ENCODE measurements at regions not wholly inside any gene's neighbourhood (a gene's known extent, or its start where the extent isn't known, plus 50 kb on each side); places are given as distances from the start of the nearest gene placed in this dataset.

- DNase-seq = no peak
Measured at GRCh38 chr5:2196989-2197619, 314.4 kb upstream of the IRX4 start.

GRCh38 chr5:2196416-2196815, 313.7 kb upstream of the IRX4 start:
- no peak for DNase-seq

GRCh38 chr5:2194949-2195348, 312.2 kb upstream of the IRX4 start:
- DNase-seq = no peak

- no peak for DNase-seq
Measured at GRCh38 chr5:2194236-2194555, 311.5 kb upstream of the IRX4 start.

DNA sequence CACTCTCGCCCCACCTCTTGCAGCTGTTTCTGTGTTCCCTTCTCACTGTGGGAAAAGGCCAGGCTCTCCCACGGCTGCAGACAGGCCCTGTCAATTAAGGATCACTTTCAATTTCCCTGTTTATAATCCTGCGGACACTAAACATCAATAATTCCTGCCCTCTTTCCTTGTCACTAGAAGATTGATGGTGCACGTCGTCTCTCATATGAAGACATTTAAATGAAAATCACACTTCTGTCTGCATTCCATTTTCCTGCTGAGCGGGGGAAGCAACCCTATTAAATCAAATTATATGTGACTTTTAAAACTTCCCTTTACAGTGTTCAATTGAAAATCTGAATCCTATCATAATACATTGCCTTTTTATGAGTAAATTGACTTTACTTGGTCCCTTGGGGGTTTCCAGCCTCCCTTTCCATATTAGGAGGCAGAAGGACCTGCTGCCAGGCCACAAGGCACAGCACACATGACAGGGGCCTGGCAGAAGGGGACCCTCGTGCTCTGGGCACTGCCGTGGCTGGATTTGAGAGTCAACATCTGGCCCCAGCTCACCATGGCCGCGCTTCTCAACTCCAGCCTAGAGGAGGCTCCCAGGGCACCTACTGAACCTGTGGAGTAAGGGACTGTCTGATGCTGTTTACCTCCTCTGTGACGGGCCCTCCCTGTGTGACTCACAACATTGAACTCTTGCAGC, 311.0 kb upstream of the IRX4 start:
- DNase-seq = no peak

GRCh38 chr5:2193142-2193541, 310.4 kb upstream of the IRX4 start:
- DNase-seq = no peak

GRCh38 chr5:2192496-2192895, 309.8 kb upstream of the IRX4 start:
- DNase-seq = no peak

GRCh38 chr5:2191972-2192371, 309.2 kb upstream of the IRX4 start:
- DNase-seq = no peak

DNA sequence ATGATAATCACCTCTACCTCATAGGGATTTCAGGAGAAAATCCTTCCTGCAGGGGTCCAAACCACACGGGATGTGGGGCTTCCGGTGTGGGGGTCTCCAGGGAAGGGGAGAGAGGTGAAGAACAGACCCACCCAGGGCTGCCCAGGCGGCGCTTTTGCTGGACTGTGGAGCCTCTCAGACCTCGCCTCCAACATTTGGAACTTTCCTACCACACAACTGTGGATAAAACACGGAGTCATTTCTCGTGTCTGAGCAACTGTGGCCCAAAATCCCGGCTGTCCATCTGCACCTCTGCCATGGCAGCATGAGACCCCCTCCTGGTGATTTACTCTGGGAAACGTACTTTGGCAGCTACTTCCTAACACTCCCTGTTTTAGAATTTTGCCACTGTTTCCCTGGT, 307.8 kb upstream of the IRX4 start:
- DNase-seq = no peak

- no peak for DNase-seq
Measured at GRCh38 chr5:2188661-2189060, 305.9 kb upstream of the IRX4 start.

GRCh38 chr5:2188137-2188536, 305.4 kb upstream of the IRX4 start:
- DNase-seq = no peak

DNA sequence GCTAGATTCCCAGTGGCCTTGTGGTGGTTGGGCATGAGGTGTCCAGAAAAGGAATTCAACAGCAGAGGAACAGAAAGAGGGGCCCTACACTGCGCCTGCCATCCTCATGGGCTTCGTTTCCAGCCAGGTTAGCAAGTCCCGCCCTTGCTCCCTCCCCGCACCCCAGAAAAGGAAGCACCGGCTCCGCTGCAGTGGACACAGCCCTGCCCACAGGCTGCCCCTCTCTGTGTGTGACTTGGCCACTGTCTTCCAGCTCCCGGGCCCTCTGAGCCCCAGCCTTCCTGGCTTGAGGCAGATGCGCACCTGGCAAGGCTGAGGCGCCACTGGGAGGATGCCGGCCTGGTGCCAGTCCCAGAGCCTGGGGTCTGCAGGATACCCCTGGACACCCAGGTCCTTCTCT, 305.0 kb upstream of the IRX4 start:
- DNase-seq = no peak

GRCh38 chr5:2187156-2187555, 304.4 kb upstream of the IRX4 start:
- DNase-seq = no peak

DNA sequence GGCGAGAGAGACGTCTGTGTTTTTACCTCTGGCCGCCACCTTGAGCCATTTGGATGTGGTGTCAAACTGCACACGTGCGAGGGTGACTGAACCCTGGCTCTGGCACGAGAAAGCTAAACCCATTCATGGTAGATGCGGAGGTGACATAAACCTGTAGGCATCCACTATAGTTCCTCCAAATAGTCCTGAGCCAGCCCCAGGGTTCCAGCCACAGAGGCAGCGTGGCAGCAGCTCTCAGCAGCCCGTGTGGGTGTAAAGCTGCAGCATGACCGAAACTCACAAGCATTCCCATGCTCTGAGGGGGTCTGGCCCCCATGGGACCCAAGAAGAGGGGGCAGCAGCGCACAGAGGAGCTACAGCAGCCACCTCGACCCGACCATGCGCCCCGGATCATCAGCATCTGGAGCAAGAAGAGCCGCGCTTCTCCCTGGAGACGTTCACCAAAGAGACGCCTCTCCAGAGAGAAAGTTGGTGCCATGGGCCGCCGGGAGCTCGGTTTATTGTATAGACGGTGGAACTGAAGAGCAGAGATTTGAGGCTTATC, 303.8 kb upstream of the IRX4 start:
- DNase-seq = no peak

DNA sequence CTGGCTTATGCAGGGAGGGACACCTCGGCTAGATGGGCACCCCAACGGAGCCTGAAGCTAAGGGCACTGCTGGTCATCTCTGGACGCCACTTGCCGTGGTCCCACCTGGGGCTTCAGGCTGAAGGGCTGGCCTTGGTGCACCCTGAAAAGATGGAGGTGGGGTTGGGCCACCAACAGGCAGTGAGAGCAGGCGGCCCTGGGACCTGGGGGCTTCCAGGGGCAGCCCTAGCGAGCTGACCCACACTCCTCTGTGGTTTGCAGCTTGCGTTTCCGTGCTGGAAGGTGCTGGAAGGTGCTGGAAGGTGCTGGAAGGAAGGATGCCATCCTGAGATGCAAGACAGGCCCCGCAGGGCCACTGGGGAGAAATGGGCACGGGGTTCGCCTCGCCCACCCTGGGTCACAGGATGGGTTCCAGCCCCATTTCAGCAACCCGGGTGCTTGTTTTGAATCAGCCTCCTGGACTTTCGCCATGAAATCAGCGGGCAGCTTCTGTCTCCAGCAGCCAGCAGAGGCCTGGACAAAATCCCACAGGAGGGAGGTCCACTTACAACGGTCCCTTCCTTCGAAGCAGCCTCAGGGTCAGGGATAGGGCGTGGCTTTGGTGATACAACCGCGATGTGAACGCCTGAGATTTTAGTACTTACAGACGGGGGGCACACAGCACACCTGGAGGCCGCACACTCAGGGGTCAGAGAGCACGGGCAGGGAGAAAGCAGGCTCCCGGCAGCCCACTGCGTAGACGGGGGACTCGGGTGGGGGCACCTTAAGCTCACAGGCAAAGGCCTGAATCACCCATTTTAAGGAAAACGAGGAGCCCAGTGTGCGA, 303.1 kb upstream of the IRX4 start:
- DNase-seq = no peak

DNA sequence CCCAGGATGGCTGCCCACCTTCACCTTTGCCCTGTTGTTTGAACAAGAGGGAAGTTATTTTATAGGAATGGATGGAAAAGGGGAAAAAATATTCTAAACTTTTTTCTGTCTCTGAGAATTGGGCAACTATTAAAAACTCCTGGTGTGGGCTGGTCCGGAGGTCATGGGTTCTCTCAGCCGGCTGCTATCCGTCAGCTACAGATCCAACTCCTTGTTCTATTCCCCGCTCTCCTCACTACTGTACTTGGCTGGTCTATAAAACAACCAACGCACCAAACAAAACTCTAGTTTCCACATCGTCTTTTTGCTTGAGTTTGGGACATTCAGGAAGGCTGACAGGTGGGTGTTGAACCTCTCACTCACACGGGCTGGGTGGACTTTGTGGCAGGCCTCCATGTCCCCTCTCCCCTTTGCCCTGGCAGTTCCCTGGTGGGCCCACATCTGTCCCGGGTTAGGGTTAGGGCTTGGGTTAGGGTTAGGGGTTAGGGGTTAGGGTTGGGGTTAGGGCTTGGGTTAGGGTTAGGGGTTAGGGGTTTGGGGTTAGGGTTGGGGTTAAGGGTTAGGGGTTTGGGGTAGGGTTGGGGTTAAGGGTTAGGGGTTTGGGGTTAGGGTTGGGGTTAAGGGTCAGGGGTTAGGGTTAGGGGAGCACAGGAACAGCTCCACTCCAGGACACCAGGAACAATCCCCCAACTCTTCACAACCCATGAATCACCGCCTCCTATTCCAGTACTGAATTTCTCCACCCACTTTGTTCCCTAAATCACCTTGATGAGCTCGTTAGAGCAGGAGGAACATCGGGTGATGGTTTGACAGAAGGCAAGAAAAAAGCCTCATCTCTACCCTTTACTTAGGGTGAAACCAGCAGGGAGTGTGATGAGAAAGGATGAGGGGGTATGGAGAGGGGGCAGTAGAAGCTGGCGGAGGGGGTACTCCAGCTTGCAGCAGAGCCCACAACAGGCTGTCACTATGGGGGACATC, 302.1 kb upstream of the IRX4 start:
- DNase-seq = no peak

GRCh38 chr5:2184026-2184366, 301.3 kb upstream of the IRX4 start:
- DNase-seq = no peak

DNA sequence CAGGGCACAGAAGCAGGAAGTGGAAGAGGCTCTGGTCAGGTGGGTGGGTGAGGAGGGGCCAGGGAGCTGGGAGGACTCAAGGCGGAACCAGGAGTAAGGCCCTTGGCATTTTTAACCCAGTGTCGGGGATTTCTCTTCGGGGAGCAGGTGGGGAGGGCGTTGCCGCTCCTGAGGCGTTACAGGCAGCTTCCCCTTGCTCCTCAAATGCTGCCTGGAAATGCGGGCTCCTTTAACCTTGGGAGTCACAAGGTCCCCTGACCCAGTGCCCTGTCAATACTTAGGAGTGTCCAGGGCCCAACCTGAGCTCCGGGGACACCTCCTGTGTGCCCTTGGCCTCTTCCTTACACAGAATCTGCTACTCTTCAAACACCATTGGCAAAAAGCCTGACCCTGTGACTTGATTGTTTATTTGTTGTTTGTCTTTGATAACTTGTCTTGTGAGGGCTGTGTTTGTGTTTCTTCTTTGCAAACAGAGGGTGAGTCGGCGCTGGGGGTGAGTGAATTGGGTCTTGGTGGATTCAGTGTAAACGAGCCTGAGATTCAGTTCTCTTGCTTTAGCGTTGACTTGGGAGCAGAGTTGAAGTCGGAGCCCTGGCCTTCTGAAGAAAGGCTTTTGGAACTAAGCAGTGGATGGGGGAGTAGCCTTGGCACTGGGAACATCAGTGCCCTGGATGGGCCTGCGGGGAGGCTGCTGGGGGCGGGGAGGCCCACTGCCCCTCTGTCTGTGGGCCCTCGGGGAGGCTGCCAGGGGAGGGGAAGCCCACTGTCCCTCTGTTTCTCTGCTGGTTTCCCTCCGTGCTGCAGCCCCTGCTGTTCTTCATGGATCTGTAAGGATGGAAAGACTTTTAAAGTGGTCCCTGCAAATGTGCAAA, 300.7 kb upstream of the IRX4 start:
- no peak for DNase-seq

GRCh38 chr5:2182020-2182419, 299.3 kb upstream of the IRX4 start:
- DNase-seq = no peak

- no peak for DNase-seq
Measured at GRCh38 chr5:2181557-2181956, 298.8 kb upstream of the IRX4 start.

DNA sequence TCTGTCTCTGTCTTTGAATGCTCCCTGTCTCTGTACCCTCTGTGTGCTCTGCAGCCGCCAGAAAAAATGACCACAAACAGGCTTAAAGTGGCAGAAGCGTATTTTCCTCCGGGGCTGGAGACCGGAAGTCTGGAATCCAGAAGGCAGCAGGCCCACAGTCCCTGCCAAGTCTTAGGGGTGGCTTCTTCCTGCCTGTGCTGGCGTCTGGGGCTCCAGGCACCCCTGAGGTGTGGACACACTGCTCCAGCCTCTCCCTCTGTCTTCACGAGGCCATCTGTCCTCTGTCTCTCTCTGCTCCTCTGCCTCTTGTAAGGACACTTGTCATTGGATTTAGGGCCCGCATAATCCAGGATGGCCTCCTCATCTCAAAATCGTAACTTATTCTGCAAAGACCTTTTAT, 298.4 kb upstream of the IRX4 start:
- no peak for DNase-seq

GRCh38 chr5:2180456-2180855, 297.7 kb upstream of the IRX4 start:
- DNase-seq = no peak

All from activated CD4-positive, alpha-beta T cell treated with anti-CD3 and anti-CD28 coated beads for 4 hours (primary cell).